AG04449 (cell line): ENCODE measurements at regions not wholly inside any gene's neighbourhood (a gene's known extent, or its start where the extent isn't known, plus 50 kb on each side); places are given as distances from the start of the nearest gene placed in this dataset.

Experiments
- CTCF ChIA-PET: fragments of 350-600 bp; formaldehyde crosslinking; extraction: SDS; loops from one replicate; lab custom pipeline; 2021; ENCODE audit warnings: antibody characterized with exemption; lab: Yijun Ruan, JAX
- POLR2A ChIA-PET: fragments of 400-600, 350-600 bp; formaldehyde crosslinking; extraction: SDS; loops from one replicate; lab custom pipeline; 2020; ENCODE audit warnings: antibody characterized with exemption, inconsistent platforms; lab: Yijun Ruan, JAX
- DNase-seq: peaks from one replicate; pipeline ENCODE4 v3.0.0-alpha.2; 2010; ENCODE audit warnings: low read depth, low spot score
- H3K4me3 ChIP-seq: 2 replicates; pipeline ENCODE4 v1.5.1; 2011; ENCODE audit warnings: low read depth, mild to moderate bottlenecking, control low read depth, low read length
- TF ChIP-seq, protein P1 (sequence below): IDR thresholded peaks from one replicate; pipeline ENCODE4 v1.5.1; 2011; ENCODE audit warnings: mild to moderate bottlenecking, moderate library complexity, low read length, control low read depth, inconsistent platforms; ENCODE audit not compliant: insufficient read depth; ENCODE audit errors: missing control alignments

DNA sequence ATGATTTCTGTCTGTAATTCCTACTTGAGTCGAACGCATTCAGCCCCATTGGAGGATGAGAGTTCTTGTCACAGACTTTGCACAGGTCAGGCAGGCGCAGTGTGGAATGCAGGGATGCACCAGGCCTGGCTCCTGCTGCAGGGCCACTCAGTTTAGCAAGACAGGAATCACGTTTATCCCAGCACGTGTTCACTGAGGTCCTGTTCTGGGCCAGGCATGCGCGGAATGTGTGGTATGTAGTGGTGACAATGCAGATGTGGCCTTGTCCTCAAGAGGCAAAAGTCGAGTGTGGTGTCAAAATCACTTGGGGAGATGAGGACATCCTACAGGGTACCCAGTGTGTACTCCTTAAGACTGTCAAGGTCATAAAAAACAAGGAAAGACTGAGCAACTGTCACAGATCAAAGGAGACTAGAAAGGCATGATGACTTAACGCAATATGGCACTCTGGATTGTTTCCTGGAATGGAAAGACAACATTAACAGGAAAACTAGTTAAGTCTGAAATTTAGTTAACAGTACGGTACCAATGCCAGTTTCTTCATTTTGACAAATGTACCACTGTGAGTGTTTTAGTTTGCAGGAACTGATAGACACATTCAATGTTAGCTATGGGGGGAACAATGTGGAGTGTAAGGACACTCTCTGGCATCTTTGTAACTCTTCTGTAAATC is 121.5 kb upstream of the ADAMTS18 start:
- H3K4me3 ChIP-seq = no peak overlapping the region
- POLR2A ChIA-PET = no interaction called here
- no peak for DNase-seq
- CTCF ChIA-PET = no interaction called here
- TF ChIP-seq, protein P1, sequence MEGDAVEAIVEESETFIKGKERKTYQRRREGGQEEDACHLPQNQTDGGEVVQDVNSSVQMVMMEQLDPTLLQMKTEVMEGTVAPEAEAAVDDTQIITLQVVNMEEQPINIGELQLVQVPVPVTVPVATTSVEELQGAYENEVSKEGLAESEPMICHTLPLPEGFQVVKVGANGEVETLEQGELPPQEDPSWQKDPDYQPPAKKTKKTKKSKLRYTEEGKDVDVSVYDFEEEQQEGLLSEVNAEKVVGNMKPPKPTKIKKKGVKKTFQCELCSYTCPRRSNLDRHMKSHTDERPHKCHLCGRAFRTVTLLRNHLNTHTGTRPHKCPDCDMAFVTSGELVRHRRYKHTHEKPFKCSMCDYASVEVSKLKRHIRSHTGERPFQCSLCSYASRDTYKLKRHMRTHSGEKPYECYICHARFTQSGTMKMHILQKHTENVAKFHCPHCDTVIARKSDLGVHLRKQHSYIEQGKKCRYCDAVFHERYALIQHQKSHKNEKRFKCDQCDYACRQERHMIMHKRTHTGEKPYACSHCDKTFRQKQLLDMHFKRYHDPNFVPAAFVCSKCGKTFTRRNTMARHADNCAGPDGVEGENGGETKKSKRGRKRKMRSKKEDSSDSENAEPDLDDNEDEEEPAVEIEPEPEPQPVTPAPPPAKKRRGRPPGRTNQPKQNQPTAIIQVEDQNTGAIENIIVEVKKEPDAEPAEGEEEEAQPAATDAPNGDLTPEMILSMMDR = no peak

DNA sequence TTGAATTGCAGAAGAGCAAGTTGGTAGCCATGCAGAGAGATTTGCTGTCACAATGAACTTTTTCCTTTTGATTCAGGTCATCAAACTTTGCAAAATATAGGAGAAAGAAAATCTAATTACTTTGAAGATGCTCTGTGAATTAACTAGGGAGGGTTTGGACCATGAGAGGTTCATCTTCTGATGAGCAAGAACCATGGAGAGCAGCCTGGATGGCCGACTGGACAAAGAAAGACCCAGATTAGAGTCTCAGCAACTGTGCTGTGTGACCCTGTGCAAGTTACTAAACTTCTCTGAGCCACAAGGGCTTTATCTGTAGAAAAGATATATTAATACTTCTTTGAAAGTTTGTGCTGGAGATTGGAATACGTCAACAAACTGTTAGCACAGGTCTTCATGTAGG is 122.6 kb upstream of the ADAMTS18 start:
- TF ChIP-seq, protein P1 = no peak
- no peak for DNase-seq
- CTCF ChIA-PET = no interaction called here

DNA sequence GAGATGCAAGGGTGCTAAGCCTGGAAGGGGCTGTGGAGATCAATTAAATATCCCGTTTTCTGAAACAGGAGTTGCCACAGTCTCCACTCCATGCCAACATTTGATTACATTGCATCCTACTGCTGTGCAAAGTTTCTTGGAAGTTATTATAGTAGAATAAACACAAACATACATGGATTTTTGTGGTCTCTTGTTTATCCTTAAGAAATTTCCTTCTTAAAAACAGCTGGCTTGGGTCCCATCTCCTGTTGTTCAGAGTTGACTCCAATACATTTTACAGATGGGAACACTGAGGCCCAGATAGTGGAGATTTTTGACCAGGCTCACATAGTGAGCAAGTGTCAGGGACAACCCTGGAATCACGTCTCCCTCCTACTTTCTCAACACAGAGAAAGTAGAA is 124.0 kb upstream of the ADAMTS18 start:
- ChIA-PET CTCF (interaction anchor here (0.8 kb wide), 1 partner anchor 10 kb away, joined by 3 read pairs; no protein-coding TSS in a partner anchor), POLR2A (no interaction called here)
- no peak overlapping the region for H3K4me3 ChIP-seq
- DNase-seq = no peak
- TF ChIP-seq, protein P1 = no peak

More for the DNA sequence above, 122.6 kb upstream of the ADAMTS18 start:
- no peak overlapping the region for H3K4me3 ChIP-seq
- POLR2A ChIA-PET = no interaction called here

GRCh38 chr16:77562497-77562896 is 127.7 kb upstream of the ADAMTS18 start:
- ChIA-PET POLR2A (no interaction called here), CTCF (interaction anchor here (1.3 kb wide), 1 partner anchor 21 kb away, joined by 3 read pairs; no protein-coding TSS in a partner anchor)
- H3K4me3 ChIP-seq = no peak overlapping the region
- TF ChIP-seq, protein P1 = no peak
- DNase-seq = no peak

DNA sequence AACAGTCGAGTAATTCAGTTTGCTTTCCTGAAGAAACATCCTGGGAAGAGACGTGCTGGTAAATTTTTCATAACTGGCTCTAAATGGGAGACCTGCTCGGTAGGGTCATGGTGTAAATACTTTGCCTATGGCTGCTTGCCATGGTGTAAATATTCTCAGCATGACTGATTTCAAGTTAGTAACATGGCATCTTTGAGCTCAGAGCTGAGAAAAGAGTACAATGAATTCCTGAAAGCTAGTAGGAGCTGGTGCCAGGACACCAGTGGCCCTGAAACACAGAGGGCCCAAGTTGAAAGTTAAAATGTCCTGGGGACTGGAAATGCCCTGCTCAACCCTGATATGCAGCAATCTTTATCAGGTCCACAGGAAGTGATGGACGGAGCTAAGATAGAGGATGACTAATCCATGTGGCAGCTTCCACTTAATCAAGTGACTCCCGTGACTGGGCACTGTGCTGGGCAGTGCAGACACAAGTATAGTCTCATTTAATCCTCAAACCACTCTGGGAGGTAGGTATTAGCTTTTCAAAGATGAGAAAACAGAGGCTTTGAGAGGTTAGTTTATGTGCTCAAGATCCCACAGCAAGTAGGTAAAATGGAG is 130.1 kb upstream of the ADAMTS18 start:
- ChIA-PET CTCF (interaction anchor here (0.7 kb wide), 1 partner anchor 19 kb away, joined by 4 read pairs; no protein-coding TSS in a partner anchor), POLR2A (no interaction called here)
- TF ChIP-seq, protein P1 = no peak
- DNase-seq = no peak
- no peak overlapping the region for H3K4me3 ChIP-seq

GRCh38 chr16:77569406-77569805 is 134.6 kb upstream of the ADAMTS18 start:
- DNase-seq = no peak
- ChIA-PET CTCF (interaction anchor here (1.0 to 2.0 kb wide), 3 partner anchors 11 to 336 kb away, joined by 3 to 6 read pairs (median 3); no protein-coding TSS in a partner anchor), POLR2A (no interaction called here)
- TF ChIP-seq, protein P1 = no peak
- no peak overlapping the region for H3K4me3 ChIP-seq
